Skin epidermis (tissue), 12 donors: ENCODE measurements at regions not wholly inside any gene's neighbourhood (a gene's known extent, or its start where the extent isn't known, plus 50 kb on each side); places are given as distances from the start of the nearest gene placed in this dataset.

Source experiments
- H3K27ac ChIP-seq, 21 experiments: fragments of 200-600 bp; sonication (generic) in 11 of 21; one replicate each; pipeline ENCODE4 v1.5.0; 2020; ENCODE audit warnings: mild to moderate bottlenecking in 3 of 21, inconsistent platforms in 2 of 21, moderate library complexity in 2 of 21
- H3K4me3 ChIP-seq, 7 experiments: fragments of 200-600 bp; sonication (generic) in 2 of 7; one replicate each; pipeline ENCODE4 v1.5.0; 2020; ENCODE audit warnings: inconsistent platforms in 2 of 7, mild to moderate bottlenecking in 2 of 7, moderate library complexity in 1 of 7

GRCh38 chr19:30669329-30670010 lies 297.3 kb downstream of the ZNF536 start:
- no peak overlapping the region for H3K4me3 ChIP-seq
- no peak overlapping the region for H3K27ac ChIP-seq

- no peak overlapping the region for H3K27ac ChIP-seq
- no peak overlapping the region for H3K4me3 ChIP-seq
Measured at GRCh38 chr19:30668521-30669155, 296.5 kb downstream of the ZNF536 start.

- Histone ChIP-seq H3K4me3 (no peak overlapping the region), H3K27ac (no peak overlapping the region)
Measured at GRCh38 chr19:30667746-30668145, 295.6 kb downstream of the ZNF536 start.

GRCh38 chr19:30667227-30667626 lies 295.0 kb downstream of the ZNF536 start:
- Histone ChIP-seq H3K27ac (no peak overlapping the region), H3K4me3 (no peak overlapping the region)

- H3K4me3 ChIP-seq: no peak overlapping the region
- no peak overlapping the region for H3K27ac ChIP-seq
Measured at GRCh38 chr19:30666301-30666803, 294.2 kb downstream of the ZNF536 start.

- no peak overlapping the region for H3K4me3 ChIP-seq
- H3K27ac ChIP-seq: no peak overlapping the region
Measured at GRCh38 chr19:30665449-30665848, 293.3 kb downstream of the ZNF536 start.

- no peak overlapping the region for H3K27ac ChIP-seq
- no peak overlapping the region for H3K4me3 ChIP-seq
Measured at GRCh38 chr19:30663611-30664174, 291.5 kb downstream of the ZNF536 start.

- Histone ChIP-seq H3K4me3 (no peak overlapping the region), H3K27ac (peak overlapping the region in 2 of 21 experiments; percentile 7 to 18)
Measured at GRCh38 chr19:30662211-30662861, 290.2 kb downstream of the ZNF536 start.

GRCh38 chr19:30659638-30660037 lies 287.5 kb downstream of the ZNF536 start:
- no peak overlapping the region for H3K4me3 ChIP-seq
- no peak overlapping the region for H3K27ac ChIP-seq

GRCh38 chr19:30656520-30657100 lies 284.4 kb downstream of the ZNF536 start:
- Histone ChIP-seq H3K27ac (no peak overlapping the region), H3K4me3 (no peak overlapping the region)

- no peak overlapping the region for H3K4me3 ChIP-seq
- H3K27ac ChIP-seq: no peak overlapping the region
Measured at GRCh38 chr19:30653646-30654386, 281.6 kb downstream of the ZNF536 start.

- H3K4me3 ChIP-seq: no peak overlapping the region
- no peak overlapping the region for H3K27ac ChIP-seq
Measured at GRCh38 chr19:30652751-30653150, 280.6 kb downstream of the ZNF536 start.

GRCh38 chr19:30651691-30652090 lies 279.5 kb downstream of the ZNF536 start:
- no peak overlapping the region for H3K27ac ChIP-seq
- no peak overlapping the region for H3K4me3 ChIP-seq

- no peak overlapping the region for H3K4me3 ChIP-seq
Measured at GRCh38 chr19:30651066-30651465, 278.9 kb downstream of the ZNF536 start.

GRCh38 chr19:30649934-30650614 lies 277.9 kb downstream of the ZNF536 start:
- H3K27ac ChIP-seq: no peak overlapping the region
- no peak overlapping the region for H3K4me3 ChIP-seq

More at GRCh38 chr19:30651066-30651465, 278.9 kb downstream of the ZNF536 start:
- no peak overlapping the region for H3K27ac ChIP-seq

GRCh38 chr19:30648866-30649862 lies 277.0 kb downstream of the ZNF536 start:
- Histone ChIP-seq H3K27ac (no peak overlapping the region), H3K4me3 (no peak overlapping the region)

GRCh38 chr19:30647891-30648720 lies 275.9 kb downstream of the ZNF536 start:
- no peak overlapping the region for H3K27ac ChIP-seq
- H3K4me3 ChIP-seq: no peak overlapping the region
